ENCODE measurements at regions not wholly inside any gene's neighbourhood (a gene's known extent, or its start where the extent isn't known, plus 50 kb on each side); places are given as distances from the start of the nearest gene placed in this dataset.
A peak's percentile ranks its signal among the peaks of the same experiment; 100 is the strongest.

GRCh38 chr14:46051796-46052195 is 599.8 kb downstream of the RPL10L start:
- no peaks in the 10 kb centered on the region for H3K36me3 ChIP-seq (replicated peaks in 1 of 2; ENCODE audit: insufficient read depth in 1 of 2, low read depth in 2 of 2)
- H3K4me3 ChIP-seq = no peak overlapping the region
- DNase-seq (no peak), ATAC-seq (no peak)
- TF ChIP-seq, protein P1, sequence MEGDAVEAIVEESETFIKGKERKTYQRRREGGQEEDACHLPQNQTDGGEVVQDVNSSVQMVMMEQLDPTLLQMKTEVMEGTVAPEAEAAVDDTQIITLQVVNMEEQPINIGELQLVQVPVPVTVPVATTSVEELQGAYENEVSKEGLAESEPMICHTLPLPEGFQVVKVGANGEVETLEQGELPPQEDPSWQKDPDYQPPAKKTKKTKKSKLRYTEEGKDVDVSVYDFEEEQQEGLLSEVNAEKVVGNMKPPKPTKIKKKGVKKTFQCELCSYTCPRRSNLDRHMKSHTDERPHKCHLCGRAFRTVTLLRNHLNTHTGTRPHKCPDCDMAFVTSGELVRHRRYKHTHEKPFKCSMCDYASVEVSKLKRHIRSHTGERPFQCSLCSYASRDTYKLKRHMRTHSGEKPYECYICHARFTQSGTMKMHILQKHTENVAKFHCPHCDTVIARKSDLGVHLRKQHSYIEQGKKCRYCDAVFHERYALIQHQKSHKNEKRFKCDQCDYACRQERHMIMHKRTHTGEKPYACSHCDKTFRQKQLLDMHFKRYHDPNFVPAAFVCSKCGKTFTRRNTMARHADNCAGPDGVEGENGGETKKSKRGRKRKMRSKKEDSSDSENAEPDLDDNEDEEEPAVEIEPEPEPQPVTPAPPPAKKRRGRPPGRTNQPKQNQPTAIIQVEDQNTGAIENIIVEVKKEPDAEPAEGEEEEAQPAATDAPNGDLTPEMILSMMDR (IDR thresholded peaks at IDR 0.05) = no peak
- no peak for TF ChIP-seq POLR2A (IDR thresholded peaks at IDR 0.05)
- H3K27me3 ChIP-seq = no peaks in the 10 kb centered on the region
- intact Hi-C loops (cut with DNase I) = no loop called here
- no peak overlapping the region for H3K27ac ChIP-seq
- H3K4me1 ChIP-seq = no peaks in the 10 kb centered on the region
- WGBS, 2 donors = 59 to 62% methylated on average over 1 of the region's 1 CpG
- no peaks in the 10 kb centered on the region for H3K9me3 ChIP-seq

DNA sequence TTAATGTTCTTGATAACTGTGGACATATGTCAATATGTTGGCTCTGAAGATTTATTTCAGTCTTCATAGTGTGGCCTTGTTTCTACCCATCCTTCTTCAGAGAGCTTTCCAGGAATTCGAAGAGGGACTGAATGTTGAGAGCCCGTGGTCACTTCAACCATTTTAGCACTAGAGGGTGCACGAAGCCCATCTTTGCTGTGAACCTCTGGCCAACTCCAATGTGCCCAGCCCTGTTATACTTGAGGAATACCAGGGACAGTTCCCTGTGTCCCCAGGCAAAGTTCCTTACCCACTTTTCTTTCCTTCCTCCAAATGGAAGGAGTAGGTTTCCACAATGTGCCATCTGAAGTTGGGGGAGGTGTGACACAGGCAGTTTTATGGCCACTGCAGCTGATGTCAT is 603.5 kb downstream of the RPL10L start:
- no peak overlapping the region for H3K4me3 ChIP-seq
- H3K27ac ChIP-seq = no peak overlapping the region
- no peaks in the 10 kb centered on the region for H3K27me3 ChIP-seq
- intact Hi-C loops (cut with DNase I) = no loop called here
- no peak for TF ChIP-seq POLR2A (IDR thresholded peaks at IDR 0.05)
- TF ChIP-seq, protein P1 (IDR thresholded peaks at IDR 0.05) = peak in 1 of 7 experiments; percentile 8
- peak in 1 of 4 donors; percentile 6 for DNase-seq
- H3K36me3 ChIP-seq (replicated peaks in 1 of 2; ENCODE audit: insufficient read depth in 1 of 2, low read depth in 2 of 2) = no peaks in the 10 kb centered on the region
- no peaks in the 10 kb centered on the region for H3K4me1 ChIP-seq
- WGBS, 2 donors = 17 to 27% methylated on average over 3 of the region's 3 CpGs
- H3K9me3 ChIP-seq = no peaks in the 10 kb centered on the region
- ATAC-seq = no peak

DNA sequence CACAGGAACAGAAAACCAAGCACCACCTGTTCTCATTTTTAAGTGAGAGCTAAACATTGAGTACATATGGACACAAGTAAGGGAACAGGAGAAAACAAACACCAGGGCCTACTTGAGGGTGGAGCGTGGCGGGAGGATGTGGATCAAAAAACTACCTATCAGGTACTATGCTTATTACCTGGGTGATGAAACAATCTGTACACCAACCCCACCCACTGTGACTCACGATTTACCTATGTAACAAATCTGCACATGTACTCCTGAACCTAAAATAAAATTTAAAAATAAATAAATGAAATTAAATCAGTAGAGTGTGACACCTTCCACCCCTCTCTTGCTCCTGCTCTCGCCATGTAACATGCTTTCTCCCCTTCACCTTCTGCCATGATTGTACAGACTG is 615.5 kb downstream of the RPL10L start:
- Histone ChIP-seq H3K27ac (no peak overlapping the region), H3K4me1 (no peaks in the 10 kb centered on the region), H3K36me3 (replicated peaks in 1 of 2; ENCODE audit: insufficient read depth in 1 of 2, low read depth in 2 of 2) (no peaks in the 10 kb centered on the region), H3K27me3 (no peaks in the 10 kb centered on the region), H3K9me3 (no peaks in the 10 kb centered on the region), H3K4me3 (no peak overlapping the region)
- DNase-seq (no peak), ATAC-seq (no peak)
- intact Hi-C loops (cut with DNase I) = no loop called here
- WGBS, 2 donors = 63 to 70% methylated on average over 4 of the region's 4 CpGs
- TF ChIP-seq POLR2A (IDR thresholded peaks at IDR 0.05) = no peak
- TF ChIP-seq, protein P1 (IDR thresholded peaks at IDR 0.05) = no peak

DNA sequence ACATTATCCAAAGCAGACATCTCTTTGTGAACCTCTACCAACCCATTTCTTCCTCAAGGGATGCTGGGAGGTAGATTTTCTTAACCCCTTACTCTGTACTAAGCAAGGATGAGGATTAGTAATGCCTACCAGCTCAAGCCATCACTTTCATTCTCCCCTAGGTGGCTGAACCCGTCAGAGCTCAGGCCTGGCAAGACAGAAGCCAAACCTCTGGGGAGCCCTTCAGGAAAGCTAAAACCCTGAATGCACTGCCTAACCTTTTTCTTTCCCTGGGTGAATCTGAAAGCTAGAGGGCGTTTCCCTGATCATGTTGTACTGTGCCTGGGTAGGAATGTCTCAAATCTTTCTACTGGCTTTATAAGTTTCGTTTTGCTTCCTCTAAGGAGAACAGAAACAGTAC is 617.3 kb downstream of the RPL10L start:
- H3K4me3 ChIP-seq = no peak overlapping the region
- no peaks in the 10 kb centered on the region for H3K27me3 ChIP-seq
- ATAC-seq (no peak), DNase-seq (no peak)
- H3K4me1 ChIP-seq = no peaks in the 10 kb centered on the region
- no peak overlapping the region for H3K27ac ChIP-seq
- intact Hi-C loops (cut with DNase I) = no loop called here
- TF ChIP-seq POLR2A (IDR thresholded peaks at IDR 0.05) = no peak
- TF ChIP-seq, protein P1 (IDR thresholded peaks at IDR 0.05) = no peak
- no peaks in the 10 kb centered on the region for H3K9me3 ChIP-seq
- H3K36me3 ChIP-seq (replicated peaks in 1 of 2; ENCODE audit: insufficient read depth in 1 of 2, low read depth in 2 of 2) = no peaks in the 10 kb centered on the region
- WGBS, 2 donors = 25 to 32% methylated on average over 3 of the region's 3 CpGs

- Histone ChIP-seq H3K4me1 (no peaks in the 10 kb centered on the region), H3K9me3 (no peaks in the 10 kb centered on the region), H3K4me3 (no peak overlapping the region), H3K27ac (no peak overlapping the region), H3K27me3 (no peaks in the 10 kb centered on the region), H3K36me3 (replicated peaks in 1 of 2; ENCODE audit: insufficient read depth in 1 of 2, low read depth in 2 of 2) (no peaks in the 10 kb centered on the region)
- TF ChIP-seq, protein P1 (IDR thresholded peaks at IDR 0.05) = no peak
- TF ChIP-seq POLR2A (IDR thresholded peaks at IDR 0.05) = no peak
- DNase-seq (no peak), ATAC-seq (no peak)
- whole genome bisulfite sequencing, 2 donors = 45 to 69% methylated on average over 1 of the region's 1 CpG
- intact Hi-C loops (cut with DNase I) = no loop called here
These were observed 632.6 kb downstream of the RPL10L start for GRCh38 chr14:46018846-46019420.
